ENCODE measurements at regions not wholly inside any gene's neighbourhood (a gene's known extent, or its start where the extent isn't known, plus 50 kb on each side); places are given as distances from the start of the nearest gene placed in this dataset.

GRCh38 chr6:170229396-170229795, 61.5 kb downstream of the DLL1 start:
- ChIA-PET CTCF (ENCODE audit: partially characterized antibody) (no interaction called here), POLR2A (ENCODE audit: partially characterized antibody) (no interaction called here)
- no peak overlapping the region for H2AFZ ChIP-seq (ENCODE audit: low read length)
- H3K18ac ChIP-seq (ENCODE audit: extremely low read depth, low read length): no peak overlapping the region
- H3K23ac ChIP-seq (ENCODE audit: insufficient read length): no peak overlapping the region
- H3K79me1 ChIP-seq (ENCODE audit: low read depth, low read length): no peaks in the 10 kb centered on the region
- H3K23me2 ChIP-seq (ENCODE audit: low read depth, low read length): no peaks in the 10 kb centered on the region; the same call in 1 of the 2 replicates
- H3K4me1 ChIP-seq (replicated peaks in 1 of 4; ENCODE audit: control insufficient read depth in 3 of 4, insufficient read depth in 4 of 4, low read length in 3 of 4): peaks cover 0 to 10% (median 4%) of the 10 kb centered on the region in 4 experiments; a peak in 4 of 7 replicates
- no peaks in the 10 kb centered on the region; a peak in 1 of 7 replicates for H3K27me3 ChIP-seq (replicated peaks in 1 of 4; ENCODE audit: control insufficient read depth in 3 of 4, extremely low read depth in 1 of 4, insufficient read depth in 3 of 4, low read length in 3 of 4)
- FAIRE-seq (no peak), DNase-seq (ENCODE audit: low read depth in 1 of 2, low spot score in 2 of 2) (no peak)
- no peak overlapping the region for H3K56ac ChIP-seq (replicated peaks; ENCODE audit: insufficient read length, low read depth, low read length)
- H4K5ac ChIP-seq (ENCODE audit: insufficient read length, low read depth, low read length): no peak overlapping the region
- no peak overlapping the region for H3K27ac ChIP-seq (ENCODE audit: low read depth, low read length)
- H2BK120ac ChIP-seq (replicated peaks; ENCODE audit: low read depth, low read length): no peak overlapping the region
- no peaks in the 10 kb centered on the region for H3K36me3 ChIP-seq (ENCODE audit: control insufficient read depth in 2 of 4, insufficient read depth in 4 of 4, low read length in 3 of 4)
- WGBS, 2 experiments (ENCODE audit: extremely low coverage in 1 of 2, insufficient coverage in 1 of 2, insufficient read length in 1 of 2, insufficient replicate concordance in 2 of 2, low coverage in 1 of 2, low lambda C conversion rate in 2 of 2, missing lambda C conversion rate in 1 of 2): 93% methylated on average over 14 of the region's 15 CpGs; no CpG with 5 or more reads in 1 of the 2 experiments
- no peak overlapping the region for H3K14ac ChIP-seq (ENCODE audit: insufficient read length)
- no peaks in the 10 kb centered on the region for H3K9me3 ChIP-seq (ENCODE audit: insufficient read depth in 2 of 2, low read depth in 1 of 2, low read length in 1 of 2)
- H3K4me2 ChIP-seq (ENCODE audit: insufficient read depth in 1 of 2, low read depth in 2 of 2, low read length in 2 of 2): no peak overlapping the region
- no peak overlapping the region for H2BK5ac ChIP-seq (ENCODE audit: low read depth, low read length)
- H2BK15ac ChIP-seq (ENCODE audit: low read length): 0 out of 2 replicates have a peak overlapping the region, but pooled peaks have one; percentile 29
- no peak for TF ChIP-seq CTBP2 (IDR thresholded peaks at IDR 0.05; ENCODE audit: borderline replicate concordance, insufficient read depth, insufficient read length, low read length)
- TF ChIP-seq RAD21 (IDR thresholded peaks at IDR 0.05 in 1 of 2, conservative IDR thresholded peaks at IDR 0.05 in 1 of 2; ENCODE audit: low read depth in 2 of 2, low read length in 2 of 2): no peak
- TF ChIP-seq CEBPB (IDR thresholded peaks at IDR 0.05; ENCODE audit: low read depth, low read length): no peak
- no peak for TF ChIP-seq BACH1 (IDR thresholded peaks at IDR 0.05; ENCODE audit: low read length)
- no peak for TF ChIP-seq TCF12 (IDR thresholded peaks at IDR 0.05; ENCODE audit: low read depth, low read length)
- no peak for TF ChIP-seq GABPA (IDR thresholded peaks at IDR 0.05; ENCODE audit: borderline replicate concordance, insufficient read depth, low read length)
- no peak for TF ChIP-seq ASH2L (IDR thresholded peaks at IDR 0.05; ENCODE audit: low read length)
- TF ChIP-seq NANOG (IDR thresholded peaks at IDR 0.05; ENCODE audit: insufficient read depth, low read depth, low read length, poor library complexity, severe bottlenecking): no peak
- TF ChIP-seq E2F6 (IDR thresholded peaks at IDR 0.05): no peak
- TF ChIP-seq POLR2A (IDR thresholded peaks at IDR 0.05; ENCODE audit: control extremely low read depth in 1 of 2, low read depth in 2 of 2, low read length in 2 of 2): no peak
- no peak for TF ChIP-seq CREB1 (IDR thresholded peaks at IDR 0.05)
- no peak for TF ChIP-seq TAF1 (IDR thresholded peaks at IDR 0.05; ENCODE audit: low read depth, low read length)
- TF ChIP-seq TAF7 (optimal IDR thresholded peaks at IDR 0.05; ENCODE audit: borderline replicate concordance, low read depth, low read length): no peak
- no peak overlapping the region for H2AK5ac ChIP-seq (ENCODE audit: low read depth, low read length)
- no peak overlapping the region for H3K4me3 ChIP-seq (ENCODE audit: extremely low read depth in 1 of 4, insufficient read depth in 2 of 4, low read depth in 3 of 4, low read length in 4 of 4)
- no peak overlapping the region for H2BK20ac ChIP-seq (ENCODE audit: low read length)
- H4K20me1 ChIP-seq (replicated peaks in 1 of 2; ENCODE audit: control insufficient read depth in 1 of 2, insufficient read depth in 2 of 2, low read length in 2 of 2): no peaks in the 10 kb centered on the region
- H3K4ac ChIP-seq (replicated peaks; ENCODE audit: insufficient read length, low read depth, low read length): no peak overlapping the region
- no peak overlapping the region for H4K91ac ChIP-seq (replicated peaks; ENCODE audit: insufficient read length, low read length)
- no peak overlapping the region for H4K8ac ChIP-seq (ENCODE audit: extremely low read depth, insufficient read depth, low read length)
- H3K79me2 ChIP-seq (ENCODE audit: control insufficient read depth in 1 of 2, insufficient read depth in 2 of 2, low read length in 2 of 2): no peaks in the 10 kb centered on the region
- no peak overlapping the region for H2BK12ac ChIP-seq (ENCODE audit: low read depth, low read length)
- no peak overlapping the region for H3K9ac ChIP-seq (replicated peaks in 1 of 4; ENCODE audit: extremely low read depth in 1 of 4, low read depth in 3 of 4, low read length in 3 of 4)

Measured in H1 (cell line).